ENCODE measurements at regions not wholly inside any gene's neighbourhood (a gene's known extent, or its start where the extent isn't known, plus 50 kb on each side); places are given as distances from the start of the nearest gene placed in this dataset.

DNA sequence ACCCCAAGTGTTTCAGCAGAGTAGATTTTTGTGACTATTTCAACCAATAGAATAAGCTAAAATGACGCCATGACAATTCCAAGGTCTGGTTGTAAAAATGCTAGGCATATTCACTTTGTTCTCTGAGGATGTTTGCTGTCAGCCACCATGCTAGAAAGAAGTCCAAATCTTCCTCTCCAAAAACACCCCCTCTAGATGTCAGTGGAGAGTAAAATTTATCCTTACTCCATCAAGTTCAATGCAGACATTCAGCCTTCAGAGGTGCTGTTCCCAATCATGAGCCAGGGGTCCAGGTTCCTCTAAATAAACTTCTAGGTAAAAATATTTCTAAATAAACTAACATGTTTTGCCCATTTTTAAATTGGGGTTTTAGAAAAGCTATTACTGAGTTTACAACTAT lies 395.4 kb upstream of the ADAMTS5 start:
- ATAC-seq = no peak

DNA sequence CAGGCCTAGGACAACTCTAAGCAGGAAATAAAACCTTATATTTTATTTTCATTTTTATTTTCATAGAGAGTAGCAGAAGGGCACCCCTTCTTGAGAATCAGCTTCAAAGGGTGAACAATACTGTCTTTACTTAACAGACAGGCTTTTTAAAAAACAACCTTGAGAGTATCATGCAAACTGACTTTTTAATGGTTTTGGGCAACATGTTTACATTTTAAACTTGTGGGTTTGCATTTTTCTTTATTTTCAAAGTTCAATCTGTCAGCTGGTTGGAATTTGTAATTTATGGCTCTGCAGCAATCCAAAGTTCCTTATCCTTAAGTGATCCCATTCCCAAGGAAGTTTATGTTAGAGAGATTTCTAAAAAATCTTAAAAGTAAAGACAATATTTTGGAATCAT lies 392.3 kb upstream of the ADAMTS5 start:
- H3K4me3 ChIP-seq = no peak overlapping the region
- no peaks in the 10 kb centered on the region for H3K27me3 ChIP-seq
- TF ChIP-seq, protein P1, sequence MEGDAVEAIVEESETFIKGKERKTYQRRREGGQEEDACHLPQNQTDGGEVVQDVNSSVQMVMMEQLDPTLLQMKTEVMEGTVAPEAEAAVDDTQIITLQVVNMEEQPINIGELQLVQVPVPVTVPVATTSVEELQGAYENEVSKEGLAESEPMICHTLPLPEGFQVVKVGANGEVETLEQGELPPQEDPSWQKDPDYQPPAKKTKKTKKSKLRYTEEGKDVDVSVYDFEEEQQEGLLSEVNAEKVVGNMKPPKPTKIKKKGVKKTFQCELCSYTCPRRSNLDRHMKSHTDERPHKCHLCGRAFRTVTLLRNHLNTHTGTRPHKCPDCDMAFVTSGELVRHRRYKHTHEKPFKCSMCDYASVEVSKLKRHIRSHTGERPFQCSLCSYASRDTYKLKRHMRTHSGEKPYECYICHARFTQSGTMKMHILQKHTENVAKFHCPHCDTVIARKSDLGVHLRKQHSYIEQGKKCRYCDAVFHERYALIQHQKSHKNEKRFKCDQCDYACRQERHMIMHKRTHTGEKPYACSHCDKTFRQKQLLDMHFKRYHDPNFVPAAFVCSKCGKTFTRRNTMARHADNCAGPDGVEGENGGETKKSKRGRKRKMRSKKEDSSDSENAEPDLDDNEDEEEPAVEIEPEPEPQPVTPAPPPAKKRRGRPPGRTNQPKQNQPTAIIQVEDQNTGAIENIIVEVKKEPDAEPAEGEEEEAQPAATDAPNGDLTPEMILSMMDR (IDR thresholded peaks at IDR 0.05) = no peak
- no peak for DNase-seq
- no peak for ATAC-seq
- H3K36me3 ChIP-seq = no peaks in the 10 kb centered on the region
- intact Hi-C loops (cut with DNase I) = no loop called here
- H3K27ac ChIP-seq = no peak overlapping the region
- no peaks in the 10 kb centered on the region for H3K9me3 ChIP-seq
- H3K4me1 ChIP-seq = no peaks in the 10 kb centered on the region

More for the DNA sequence above, 395.4 kb upstream of the ADAMTS5 start:
- DNase-seq = no peak
- intact Hi-C loops (cut with DNase I) = loop anchor here in 7 of 10 donors (2.0 to 10.0 kb wide), 5 partner anchors 113 to 203 kb away; no protein-coding TSS in a partner anchor
- H3K36me3 ChIP-seq = no peaks in the 10 kb centered on the region
- WGBS, 2 donors = 95 to 98% methylated on average over 1 of the region's 1 CpG
- H3K4me1 ChIP-seq = no peaks in the 10 kb centered on the region
- TF ChIP-seq, protein P1 (IDR thresholded peaks at IDR 0.05) = peak in 8 of 9 donors; percentile 17 to 55 (median 29)
- H3K9me3 ChIP-seq = no peaks in the 10 kb centered on the region
- H3K4me3 ChIP-seq = no peak overlapping the region
- H3K27ac ChIP-seq = no peak overlapping the region
- no peaks in the 10 kb centered on the region for H3K27me3 ChIP-seq

DNA sequence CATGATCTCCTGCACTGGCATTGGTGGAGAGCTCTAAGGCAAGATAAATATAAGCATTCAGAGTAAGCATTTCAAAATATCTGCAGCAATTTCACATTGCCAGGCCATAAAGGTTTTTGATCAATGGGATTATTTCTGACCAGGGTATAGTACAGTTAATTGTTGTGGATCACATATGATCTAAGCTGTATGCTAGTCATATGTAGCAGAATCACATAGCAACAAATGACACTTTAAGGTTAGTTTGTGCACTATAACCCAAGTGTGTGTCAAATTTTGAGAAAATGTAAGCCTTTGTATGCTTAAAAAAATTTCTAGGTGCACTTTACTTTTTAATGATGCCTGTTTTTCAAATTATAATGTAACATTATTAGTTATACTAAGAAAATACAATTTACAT lies 386.0 kb upstream of the ADAMTS5 start:
- Histone ChIP-seq H3K9me3 (no peaks in the 10 kb centered on the region), H3K4me1 (no peaks in the 10 kb centered on the region), H3K27ac (no peak overlapping the region), H3K4me3 (no peak overlapping the region), H3K27me3 (no peaks in the 10 kb centered on the region), H3K36me3 (no peaks in the 10 kb centered on the region)
- no peak for ATAC-seq
- TF ChIP-seq, protein P1 (IDR thresholded peaks at IDR 0.05) = no peak
- intact Hi-C loops (cut with DNase I) = no loop called here
- no peak for DNase-seq

DNA sequence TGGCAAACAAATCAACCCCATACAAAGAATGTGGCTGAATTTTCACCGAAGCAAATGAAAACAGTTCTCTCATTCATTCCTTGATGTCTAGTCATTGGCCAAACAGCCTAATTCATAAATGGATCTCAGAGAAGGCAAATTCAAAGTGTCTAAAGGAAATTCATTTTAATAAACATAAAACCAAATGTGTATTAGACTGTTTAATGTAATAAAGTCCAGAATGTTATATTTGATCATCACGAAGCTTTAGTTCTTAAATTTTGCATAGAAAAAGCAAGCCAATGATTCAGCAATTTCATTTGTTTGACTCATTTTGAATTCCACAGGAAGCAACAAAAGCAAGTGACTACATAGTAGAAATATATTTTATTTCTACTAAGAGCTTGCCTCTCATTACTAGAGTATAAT lies 379.2 kb upstream of the ADAMTS5 start:
- no peak for DNase-seq
- no peak for ATAC-seq
- H3K27ac ChIP-seq = no peak overlapping the region
- intact Hi-C loops (cut with DNase I) = no loop called here
- no peaks in the 10 kb centered on the region for H3K4me1 ChIP-seq
- peaks cover 0 to 5% (median 0%) of the 10 kb centered on the region in 11 donors for H3K9me3 ChIP-seq
- H3K27me3 ChIP-seq = no peaks in the 10 kb centered on the region
- no peak overlapping the region for H3K4me3 ChIP-seq
- 87 to 95% methylated on average over 2 of the region's 2 CpGs for WGBS, 2 donors
- TF ChIP-seq, protein P1 (IDR thresholded peaks at IDR 0.05) = no peak
- H3K36me3 ChIP-seq = no peaks in the 10 kb centered on the region

Data from heart right ventricle (tissue), 16 donors.